ENCODE measurements at regions not wholly inside any gene's neighbourhood (a gene's known extent, or its start where the extent isn't known, plus 50 kb on each side); places are given as distances from the start of the nearest gene placed in this dataset.

DNA sequence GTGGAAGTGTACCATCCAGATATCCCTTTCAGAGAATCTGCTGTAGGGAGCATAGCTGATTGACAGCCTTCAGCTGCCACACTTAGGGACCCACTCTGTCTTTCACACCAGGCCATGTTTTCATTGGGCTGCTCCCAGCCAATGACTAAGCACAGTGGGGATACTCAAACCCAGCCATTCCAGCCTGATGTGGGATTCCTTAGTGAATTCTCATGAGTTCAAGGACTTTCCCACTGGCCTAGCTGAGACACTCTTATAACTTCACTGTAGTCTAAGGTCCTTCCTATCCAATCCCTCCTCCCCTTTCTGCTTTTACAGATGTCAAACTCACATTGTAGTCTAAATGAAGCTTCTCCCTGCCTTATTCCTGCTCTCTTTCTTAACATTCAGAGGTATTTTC lies 201.2 kb downstream of the PIK3C3 start:
- Histone ChIP-seq H3K4me1 (ENCODE audit: control insufficient read depth, extremely low read depth, insufficient read depth, low read length) (no peaks in the 10 kb centered on the region), H3K4me3 (replicated peaks in 1 of 3; ENCODE audit: insufficient read depth in 1 of 3, low read depth in 1 of 3, low read length in 3 of 3) (no peak overlapping the region), H3K4me2 (ENCODE audit: insufficient read depth, low read length) (no peak overlapping the region), H3K27ac (ENCODE audit: insufficient read depth, low read depth, low read length) (no peak overlapping the region), H3K36me3 (ENCODE audit: control insufficient read depth in 2 of 2, extremely low read depth in 1 of 2, insufficient read depth in 2 of 2, low read length in 2 of 2) (no peaks in the 10 kb centered on the region), H3K9me3 (replicated peaks; ENCODE audit: control insufficient read depth, insufficient read depth, low read length) (no peaks in the 10 kb centered on the region), H3K79me2 (ENCODE audit: control insufficient read depth, insufficient read depth, low read length) (no peaks in the 10 kb centered on the region), H3K9ac (replicated peaks; ENCODE audit: extremely low read depth, insufficient read depth, low read length) (no peak overlapping the region), H2AFZ (ENCODE audit: low read depth, low read length) (no peak overlapping the region), H4K20me1 (replicated peaks; ENCODE audit: control insufficient read depth, extremely low read depth, insufficient read depth, low read length) (no peaks in the 10 kb centered on the region), H3K9me1 (replicated peaks; ENCODE audit: control insufficient read depth, extremely low read depth, insufficient read depth, low read length) (no peaks in the 10 kb centered on the region), H3K27me3 (ENCODE audit: control insufficient read depth in 2 of 2, insufficient read depth in 2 of 2, low read length in 2 of 2) (no peaks in the 10 kb centered on the region)
- ChIA-PET CTCF (no interaction called here), POLR2A (no interaction called here)
- dilution Hi-C loops (cut with MboI; ENCODE audit: extremely low pct_ligation_motif_present, low sequenced_read_pairs): no loop called here
- TF ChIP-seq MYC (IDR thresholded peaks at IDR 0.05; ENCODE audit: low read depth, low read length): no peak
- TF ChIP-seq FOS (IDR thresholded peaks at IDR 0.05; ENCODE audit: borderline replicate concordance, insufficient read depth, low read length): no peak
- no peak for TF ChIP-seq EZH2 (IDR thresholded peaks at IDR 0.05; ENCODE audit: borderline replicate concordance, low read depth, low read length, severe bottlenecking)
- TF ChIP-seq POLR2A (IDR thresholded peaks at IDR 0.05; ENCODE audit: low read depth, low read length): no peak
- TF ChIP-seq POLR2AphosphoS5 (IDR thresholded peaks at IDR 0.05; ENCODE audit: insufficient read depth, low read depth, low read length): no peak
- TF ChIP-seq GATA2 (IDR thresholded peaks at IDR 0.05; ENCODE audit: insufficient read depth, insufficient read length, low read depth, low read length): no peak
- TF ChIP-seq, protein P1, sequence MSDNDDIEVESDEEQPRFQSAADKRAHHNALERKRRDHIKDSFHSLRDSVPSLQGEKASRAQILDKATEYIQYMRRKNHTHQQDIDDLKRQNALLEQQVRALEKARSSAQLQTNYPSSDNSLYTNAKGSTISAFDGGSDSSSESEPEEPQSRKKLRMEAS (IDR thresholded peaks at IDR 0.05; ENCODE audit: insufficient read depth, insufficient read length): no peak
- TF ChIP-seq, protein P2, sequence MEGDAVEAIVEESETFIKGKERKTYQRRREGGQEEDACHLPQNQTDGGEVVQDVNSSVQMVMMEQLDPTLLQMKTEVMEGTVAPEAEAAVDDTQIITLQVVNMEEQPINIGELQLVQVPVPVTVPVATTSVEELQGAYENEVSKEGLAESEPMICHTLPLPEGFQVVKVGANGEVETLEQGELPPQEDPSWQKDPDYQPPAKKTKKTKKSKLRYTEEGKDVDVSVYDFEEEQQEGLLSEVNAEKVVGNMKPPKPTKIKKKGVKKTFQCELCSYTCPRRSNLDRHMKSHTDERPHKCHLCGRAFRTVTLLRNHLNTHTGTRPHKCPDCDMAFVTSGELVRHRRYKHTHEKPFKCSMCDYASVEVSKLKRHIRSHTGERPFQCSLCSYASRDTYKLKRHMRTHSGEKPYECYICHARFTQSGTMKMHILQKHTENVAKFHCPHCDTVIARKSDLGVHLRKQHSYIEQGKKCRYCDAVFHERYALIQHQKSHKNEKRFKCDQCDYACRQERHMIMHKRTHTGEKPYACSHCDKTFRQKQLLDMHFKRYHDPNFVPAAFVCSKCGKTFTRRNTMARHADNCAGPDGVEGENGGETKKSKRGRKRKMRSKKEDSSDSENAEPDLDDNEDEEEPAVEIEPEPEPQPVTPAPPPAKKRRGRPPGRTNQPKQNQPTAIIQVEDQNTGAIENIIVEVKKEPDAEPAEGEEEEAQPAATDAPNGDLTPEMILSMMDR (IDR thresholded peaks at IDR 0.05; ENCODE audit: extremely low read depth in 1 of 2, insufficient read depth in 1 of 2, low read depth in 1 of 2, low read length in 2 of 2): no peak
- intact Hi-C loops (cut with micrococcal nuclease): no loop called here
- FAIRE-seq (no peak), DNase-seq (ENCODE audit: low read depth, low spot score) (no peak)
- no TSS peak for BruUV-seq (replicated peaks)

Measured in endothelial cell of umbilical vein (primary cell).